ENCODE measurements at regions not wholly inside any gene's neighbourhood (a gene's known extent, or its start where the extent isn't known, plus 50 kb on each side); places are given as distances from the start of the nearest gene placed in this dataset.

GRCh38 chr22:49426618-49427266 is 400.9 kb downstream of the BRD1 start:
- TF ChIP-seq, protein P1, sequence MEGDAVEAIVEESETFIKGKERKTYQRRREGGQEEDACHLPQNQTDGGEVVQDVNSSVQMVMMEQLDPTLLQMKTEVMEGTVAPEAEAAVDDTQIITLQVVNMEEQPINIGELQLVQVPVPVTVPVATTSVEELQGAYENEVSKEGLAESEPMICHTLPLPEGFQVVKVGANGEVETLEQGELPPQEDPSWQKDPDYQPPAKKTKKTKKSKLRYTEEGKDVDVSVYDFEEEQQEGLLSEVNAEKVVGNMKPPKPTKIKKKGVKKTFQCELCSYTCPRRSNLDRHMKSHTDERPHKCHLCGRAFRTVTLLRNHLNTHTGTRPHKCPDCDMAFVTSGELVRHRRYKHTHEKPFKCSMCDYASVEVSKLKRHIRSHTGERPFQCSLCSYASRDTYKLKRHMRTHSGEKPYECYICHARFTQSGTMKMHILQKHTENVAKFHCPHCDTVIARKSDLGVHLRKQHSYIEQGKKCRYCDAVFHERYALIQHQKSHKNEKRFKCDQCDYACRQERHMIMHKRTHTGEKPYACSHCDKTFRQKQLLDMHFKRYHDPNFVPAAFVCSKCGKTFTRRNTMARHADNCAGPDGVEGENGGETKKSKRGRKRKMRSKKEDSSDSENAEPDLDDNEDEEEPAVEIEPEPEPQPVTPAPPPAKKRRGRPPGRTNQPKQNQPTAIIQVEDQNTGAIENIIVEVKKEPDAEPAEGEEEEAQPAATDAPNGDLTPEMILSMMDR (IDR thresholded peaks at IDR 0.05), result no peak
- no peak for TF ChIP-seq EZH2 (IDR thresholded peaks at IDR 0.05; ENCODE audit: borderline replicate concordance, insufficient read depth, low read depth, low read length, poor library complexity, severe bottlenecking)
